WI38 (cell line): ENCODE measurements at regions not wholly inside any gene's neighbourhood (a gene's known extent, or its start where the extent isn't known, plus 50 kb on each side); places are given as distances from the start of the nearest gene placed in this dataset.

Source experiments
- H3K4me3 ChIP-seq: 2 replicates; pipeline ENCODE4 v1.5.1; 2011; ENCODE audit warnings: low read depth, mild to moderate bottlenecking, control low read depth, low read length
- TF ChIP-seq, protein P1 (sequence below): IDR thresholded peaks from 2 replicates; pipeline ENCODE4 v1.5.1; 2012; ENCODE audit warnings: low read depth, mild to moderate bottlenecking, control low read depth, low read length

GRCh38 chr4:32030406-32030805, 1310.2 kb downstream of the PCDH7 start:
- H3K4me3 ChIP-seq: no peak overlapping the region
- TF ChIP-seq, protein P1, sequence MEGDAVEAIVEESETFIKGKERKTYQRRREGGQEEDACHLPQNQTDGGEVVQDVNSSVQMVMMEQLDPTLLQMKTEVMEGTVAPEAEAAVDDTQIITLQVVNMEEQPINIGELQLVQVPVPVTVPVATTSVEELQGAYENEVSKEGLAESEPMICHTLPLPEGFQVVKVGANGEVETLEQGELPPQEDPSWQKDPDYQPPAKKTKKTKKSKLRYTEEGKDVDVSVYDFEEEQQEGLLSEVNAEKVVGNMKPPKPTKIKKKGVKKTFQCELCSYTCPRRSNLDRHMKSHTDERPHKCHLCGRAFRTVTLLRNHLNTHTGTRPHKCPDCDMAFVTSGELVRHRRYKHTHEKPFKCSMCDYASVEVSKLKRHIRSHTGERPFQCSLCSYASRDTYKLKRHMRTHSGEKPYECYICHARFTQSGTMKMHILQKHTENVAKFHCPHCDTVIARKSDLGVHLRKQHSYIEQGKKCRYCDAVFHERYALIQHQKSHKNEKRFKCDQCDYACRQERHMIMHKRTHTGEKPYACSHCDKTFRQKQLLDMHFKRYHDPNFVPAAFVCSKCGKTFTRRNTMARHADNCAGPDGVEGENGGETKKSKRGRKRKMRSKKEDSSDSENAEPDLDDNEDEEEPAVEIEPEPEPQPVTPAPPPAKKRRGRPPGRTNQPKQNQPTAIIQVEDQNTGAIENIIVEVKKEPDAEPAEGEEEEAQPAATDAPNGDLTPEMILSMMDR: no peak

DNA sequence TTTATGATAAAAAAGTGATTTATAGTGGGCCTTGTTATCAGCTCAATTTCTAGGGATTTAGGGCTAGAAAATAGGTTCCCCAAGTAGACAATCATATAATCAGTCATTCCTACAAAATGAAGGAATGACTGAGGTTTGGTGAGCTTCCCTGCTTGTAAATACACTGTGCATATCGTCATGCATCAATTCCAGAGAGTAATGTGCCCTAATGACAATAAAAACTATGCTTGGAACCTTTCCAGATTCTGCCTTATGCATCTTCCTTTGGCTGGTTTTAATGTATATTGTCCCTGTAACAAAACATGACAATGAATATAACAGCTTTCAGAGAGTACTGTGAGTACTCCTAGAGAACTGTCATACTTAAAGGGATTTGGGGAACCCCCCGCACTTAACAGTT, 1310.9 kb downstream of the PCDH7 start:
- H3K4me3 ChIP-seq: no peak overlapping the region
- TF ChIP-seq, protein P1: no peak

DNA sequence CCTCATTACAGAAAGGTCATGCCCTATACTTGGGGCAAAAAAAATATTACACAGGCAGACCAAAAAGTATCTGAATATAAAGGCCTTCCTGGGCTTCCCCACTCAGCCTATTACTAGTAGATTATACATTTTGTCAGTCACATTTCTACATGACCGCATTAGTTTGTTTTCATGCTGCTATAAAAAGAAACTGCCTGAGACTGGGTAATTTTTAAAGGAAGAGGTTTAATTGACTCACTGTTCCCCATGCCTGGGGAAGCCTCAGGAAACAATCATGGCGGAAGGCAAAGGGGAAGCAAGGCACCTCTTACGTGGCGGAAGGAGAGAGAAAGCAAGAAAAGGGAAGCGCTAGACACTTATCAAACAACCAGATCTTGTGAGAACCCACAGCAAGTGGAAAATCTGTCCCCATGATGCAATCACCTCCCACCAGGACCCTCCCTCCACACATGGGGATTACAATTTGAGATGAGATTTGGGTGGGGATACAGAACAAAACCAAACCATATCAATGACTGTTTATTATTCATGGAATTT, 1312.0 kb downstream of the PCDH7 start:
- H3K4me3 ChIP-seq: no peak overlapping the region
- TF ChIP-seq, protein P1: no peak

GRCh38 chr4:32037399-32037798, 1317.2 kb downstream of the PCDH7 start:
- no peak overlapping the region for H3K4me3 ChIP-seq
- TF ChIP-seq, protein P1: no peak

DNA sequence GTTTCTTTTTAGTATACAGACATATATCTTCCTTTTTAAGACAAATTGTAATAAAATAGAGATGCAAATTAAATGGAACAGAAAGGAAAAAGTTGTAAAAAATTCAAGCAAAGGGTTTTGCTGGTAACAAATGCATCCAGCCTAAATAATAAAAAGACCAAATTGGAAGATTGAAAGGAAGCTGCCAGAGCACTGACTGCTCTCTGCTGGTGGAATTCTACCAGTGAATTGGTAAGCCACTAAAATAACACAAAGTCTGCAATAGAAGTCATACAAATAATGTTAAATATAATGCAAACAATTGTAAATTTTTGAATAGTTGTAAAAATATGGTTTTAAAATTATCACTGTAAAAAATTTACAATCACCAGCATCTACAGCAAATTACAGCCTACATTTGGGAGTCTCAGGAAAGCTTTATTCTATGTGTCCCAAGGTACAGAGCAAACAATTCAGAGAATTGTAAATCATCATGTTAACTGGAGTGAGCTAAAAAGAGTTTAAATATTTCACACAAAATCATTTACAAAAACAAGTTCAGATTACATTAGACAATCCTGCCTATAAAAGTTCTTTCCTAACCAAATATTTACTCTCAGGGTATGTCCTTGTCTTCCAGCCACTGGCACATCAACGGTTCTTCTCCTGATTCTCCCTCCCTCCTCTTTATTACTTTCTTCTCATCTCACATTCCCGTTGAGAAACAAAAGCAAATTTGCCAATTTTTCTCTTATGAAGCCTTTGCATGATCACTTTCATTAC, 1322.5 kb downstream of the PCDH7 start:
- TF ChIP-seq, protein P1: no peak
- no peak overlapping the region for H3K4me3 ChIP-seq

- TF ChIP-seq, protein P1: no peak
- no peak overlapping the region for H3K4me3 ChIP-seq
Observed at GRCh38 chr4:32043248-32043633, 1323.1 kb downstream of the PCDH7 start.

DNA sequence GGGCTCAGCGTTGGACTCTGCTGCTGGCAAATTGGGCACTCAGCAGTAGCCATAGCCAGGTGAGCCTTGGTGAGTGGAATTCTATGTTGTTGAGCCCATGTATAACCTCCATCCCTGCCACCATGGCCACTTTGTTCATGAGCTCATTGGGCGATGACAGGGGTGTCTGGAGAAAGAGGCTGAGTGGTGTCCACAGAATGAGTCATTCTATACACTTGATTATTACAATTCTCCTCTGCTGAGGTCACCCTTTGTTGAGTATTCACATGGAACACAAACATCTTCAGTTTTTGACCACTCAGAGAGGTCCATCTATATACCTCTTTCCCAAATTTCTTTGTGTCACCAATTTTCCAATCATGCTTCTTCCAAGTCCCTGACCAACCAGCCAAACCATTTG, 1341.7 kb downstream of the PCDH7 start:
- H3K4me3 ChIP-seq: no peak overlapping the region
- TF ChIP-seq, protein P1: no peak
